GM12892 (cell line): ENCODE measurements at regions not wholly inside any gene's neighbourhood (a gene's known extent, or its start where the extent isn't known, plus 50 kb on each side); places are given as distances from the start of the nearest gene placed in this dataset.

Experiments used
- POLR2A ChIP-seq: IDR thresholded peaks from 2 replicates; pipeline ENCODE4 v1.6.1; 2011; ENCODE audit warnings: low read depth, low read length, control low read depth
- TAF1 ChIP-seq: IDR thresholded peaks from 2 replicates; pipeline ENCODE4 v1.6.1; 2011; ENCODE audit warnings: low read depth, mild to moderate bottlenecking, control low read depth, low read length, borderline replicate concordance

DNA sequence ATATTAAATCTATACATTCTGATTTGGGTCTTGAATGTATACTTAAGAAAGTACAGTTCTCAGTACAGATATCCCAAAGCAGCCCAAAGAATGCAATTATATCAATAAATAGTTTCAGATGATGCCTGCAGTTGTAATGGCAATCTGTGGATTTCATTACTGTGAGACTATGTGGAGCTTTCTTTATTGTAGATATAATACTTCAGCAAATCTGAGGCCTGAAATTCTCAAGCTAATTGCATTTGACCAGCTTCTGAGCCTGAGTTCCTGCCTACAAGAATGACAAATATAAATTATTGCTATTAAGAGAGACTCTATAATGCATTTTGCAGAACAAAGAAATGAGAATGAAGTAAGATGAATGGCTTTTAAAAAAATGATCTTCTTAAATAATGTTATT lies 320.3 kb downstream of the DKK2 start:
- TF ChIP-seq POLR2A: no peak
- TF ChIP-seq TAF1: no peak
